Stomach (tissue), 4 donors: ENCODE measurements at regions not wholly inside any gene's neighbourhood (a gene's known extent, or its start where the extent isn't known, plus 50 kb on each side); places are given as distances from the start of the nearest gene placed in this dataset.

Experiments used
- CTCF ChIP-seq, 7 experiments: fragments of 450-650 bp in 4 of 7; fragments of 200-600 bp in 3 of 7; sonication (generic) in 3 of 7; IDR thresholded peaks; one replicate each; pipeline ENCODE4 v1.5.1; 2016 to 2019; ENCODE audit warnings: antibody characterized with exemption in 7 of 7, control low read depth in 2 of 7, mild to moderate bottlenecking in 1 of 7
- POLR2AphosphoS5 ChIP-seq, 3 donors: sonication (generic); formaldehyde crosslinking; IDR thresholded peaks; one replicate each; pipeline ENCODE4 v1.6.1; 2016; ENCODE audit warnings: antibody characterized with exemption in 3 of 3

GRCh38 chr7:25884265-25884828 lies 267.7 kb upstream of the NFE2L3 start:
- no peak for TF ChIP-seq POLR2AphosphoS5 (IDR thresholded peaks at IDR 0.05)
- TF ChIP-seq CTCF (IDR thresholded peaks at IDR 0.05): no peak
